Stimulated activated naive CD4-positive, alpha-beta T cell (primary cell): ENCODE measurements at regions not wholly inside any gene's neighbourhood (a gene's known extent, or its start where the extent isn't known, plus 50 kb on each side); places are given as distances from the start of the nearest gene placed in this dataset.

Experiments used
- DNase-seq, 6 experiments: peaks; one replicate each; lab custom pipeline; 2025; lab: John Stamatoyannopoulos, UW

- DNase-seq: no peak
Observed at GRCh38 chr4:1572964-1573720, 111.0 kb downstream of the FAM53A start.

DNA sequence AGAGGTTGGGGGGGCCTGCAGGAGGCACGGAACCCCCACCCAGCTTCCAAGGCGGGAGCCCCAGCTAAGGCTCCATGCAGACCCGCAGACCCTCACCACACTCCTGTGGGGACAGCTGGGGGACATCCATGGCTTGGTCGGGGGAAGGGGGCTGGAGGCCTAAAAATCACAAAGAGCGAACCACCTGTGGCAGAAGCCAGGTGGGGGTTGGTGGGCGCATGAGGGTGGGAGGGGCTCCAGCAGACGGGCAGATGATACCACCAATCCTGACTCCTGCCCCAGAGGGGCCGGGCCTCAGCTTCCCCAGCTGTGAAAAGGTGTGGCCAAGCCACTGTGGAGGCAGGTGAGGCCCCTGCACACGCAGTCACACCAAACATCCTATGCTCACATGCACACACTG is 111.6 kb downstream of the FAM53A start:
- no peak for DNase-seq

GRCh38 chr4:1572010-1572385 is 112.1 kb downstream of the FAM53A start:
- no peak for DNase-seq

- DNase-seq: no peak
Observed at GRCh38 chr4:1571165-1572009, 112.7 kb downstream of the FAM53A start.

GRCh38 chr4:1570291-1571164 is 113.6 kb downstream of the FAM53A start:
- DNase-seq: no peak

GRCh38 chr4:1569461-1570151 is 114.5 kb downstream of the FAM53A start:
- no peak for DNase-seq

DNA sequence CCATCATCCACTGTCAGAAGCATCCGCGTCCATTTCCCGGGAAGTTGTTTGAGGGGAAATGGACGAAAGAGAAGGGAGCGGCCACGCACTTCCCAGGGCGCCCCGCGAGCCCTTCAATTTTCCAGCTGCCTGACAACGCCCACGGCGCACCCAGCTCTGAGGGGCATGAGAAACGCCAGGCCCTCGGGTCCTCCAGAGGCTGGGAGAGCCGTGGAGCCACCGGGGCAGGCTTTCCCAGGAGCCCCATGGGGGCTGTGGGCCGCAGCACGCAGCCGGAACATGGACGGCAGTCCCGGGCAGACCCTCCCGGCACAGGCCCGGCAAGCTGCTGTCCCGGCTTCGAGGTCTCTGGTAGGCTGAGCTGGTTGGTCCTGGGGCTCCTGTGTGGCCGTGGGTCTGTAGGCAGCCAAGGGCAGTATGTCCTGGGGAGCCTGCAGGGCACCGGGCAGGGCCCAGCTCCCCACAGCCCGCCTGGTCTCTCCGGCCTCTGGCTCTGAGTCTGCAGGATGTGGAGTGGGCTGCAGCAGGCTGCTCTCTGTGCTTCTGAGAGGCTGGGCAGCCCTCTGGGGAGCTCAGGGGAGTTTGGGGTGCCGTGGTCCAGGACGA is 115.2 kb downstream of the FAM53A start:
- DNase-seq: no peak

- DNase-seq: no peak
Observed at GRCh38 chr4:1567808-1568581, 116.1 kb downstream of the FAM53A start.

DNA sequence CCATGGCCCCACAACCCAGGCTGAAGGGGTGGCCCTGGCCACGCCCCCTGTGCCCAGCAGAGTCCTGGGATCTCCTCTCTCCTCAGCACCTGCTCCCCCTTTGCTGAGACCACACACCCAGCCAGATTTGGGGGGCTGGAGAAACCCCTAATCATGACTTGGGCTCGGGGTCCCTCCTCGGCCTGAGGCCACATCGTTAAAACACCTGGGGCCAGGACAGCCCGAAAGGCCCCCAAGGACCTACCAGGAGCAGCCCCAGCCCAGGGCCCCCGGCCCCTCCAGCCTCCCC is 116.7 kb downstream of the FAM53A start:
- no peak for DNase-seq

- no peak for DNase-seq
Observed at GRCh38 chr4:1566838-1567518, 117.1 kb downstream of the FAM53A start.

GRCh38 chr4:1566301-1566837 is 117.7 kb downstream of the FAM53A start:
- DNase-seq: peak in 3 of 6 experiments; percentile 9 to 21 (median 19)

DNA sequence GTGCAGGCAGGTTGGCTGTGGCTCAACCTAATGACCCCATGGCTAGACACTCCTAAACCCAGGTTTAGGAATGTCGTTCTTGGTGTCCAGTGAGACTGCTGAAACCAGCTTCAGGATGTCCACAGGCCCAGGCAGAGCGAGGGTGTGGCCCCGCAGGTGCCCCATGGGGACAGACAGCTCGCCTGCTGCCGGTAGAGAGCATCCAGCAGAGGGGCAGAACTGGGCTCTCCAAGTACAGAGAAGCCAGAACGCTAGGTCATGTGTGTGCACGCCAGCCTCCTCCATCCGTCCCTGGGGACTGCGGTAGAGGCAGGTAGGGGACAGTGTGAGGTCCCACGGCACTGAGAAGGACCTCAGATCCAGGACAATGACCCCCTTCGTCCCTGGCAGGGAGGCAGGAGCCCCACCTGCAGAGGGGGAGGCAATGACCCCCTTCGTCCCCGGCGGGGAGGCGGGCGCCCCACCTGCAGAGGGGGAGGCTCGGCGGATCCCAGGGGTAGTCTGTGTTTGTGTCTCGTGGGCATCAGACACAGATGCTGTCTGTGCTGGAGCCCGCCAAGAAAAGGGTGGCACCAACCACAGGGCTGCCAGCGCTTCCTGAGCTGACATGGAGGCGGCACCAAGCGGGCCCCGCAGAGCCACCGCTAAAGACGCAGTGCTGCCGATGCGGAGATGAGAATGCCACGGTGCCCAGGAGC is 118.4 kb downstream of the FAM53A start:
- DNase-seq: peak in 1 of 6 experiments; percentile 47

DNA sequence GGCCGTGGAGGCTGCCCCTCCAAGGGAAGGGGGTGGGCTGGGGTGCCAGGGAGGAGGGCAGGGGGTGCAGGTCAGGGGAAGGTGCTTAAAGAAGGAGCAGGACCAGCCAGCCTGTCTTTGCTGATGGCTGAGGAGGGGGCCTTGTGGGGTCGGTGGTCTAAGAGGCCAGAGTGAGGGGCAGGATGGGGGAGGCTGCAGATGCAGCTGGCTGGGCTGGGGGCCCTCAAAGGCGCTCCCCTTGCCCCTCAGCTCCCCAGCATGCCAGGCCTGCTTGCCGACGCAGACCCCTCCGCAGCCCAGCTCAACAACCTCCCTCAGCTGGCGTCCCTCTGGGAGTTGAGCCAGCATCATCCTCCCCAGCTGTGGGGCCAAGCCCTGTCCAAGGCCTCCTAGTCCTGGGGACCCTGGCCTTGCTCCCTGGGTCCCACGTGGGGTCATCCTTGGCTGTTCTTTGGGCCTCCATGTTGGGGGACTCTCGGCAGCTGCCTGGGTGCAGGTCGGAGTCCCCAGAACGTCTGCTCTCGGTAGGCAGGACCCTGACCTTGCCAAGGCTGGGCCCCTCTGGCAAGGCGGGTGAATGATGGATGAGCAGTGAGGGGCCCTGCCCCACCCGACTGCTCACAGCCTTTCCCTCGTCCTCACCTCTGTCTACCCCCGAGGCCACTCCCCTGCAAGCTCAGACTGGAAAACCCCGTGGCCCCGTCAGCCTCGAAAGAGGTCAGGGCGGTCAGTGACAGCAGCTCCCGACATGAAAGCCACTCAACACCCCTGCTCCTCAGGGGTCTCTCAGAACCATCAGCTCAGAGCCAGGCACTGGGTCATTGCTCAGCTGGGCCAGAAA is 119.4 kb downstream of the FAM53A start:
- no peak for DNase-seq

DNA sequence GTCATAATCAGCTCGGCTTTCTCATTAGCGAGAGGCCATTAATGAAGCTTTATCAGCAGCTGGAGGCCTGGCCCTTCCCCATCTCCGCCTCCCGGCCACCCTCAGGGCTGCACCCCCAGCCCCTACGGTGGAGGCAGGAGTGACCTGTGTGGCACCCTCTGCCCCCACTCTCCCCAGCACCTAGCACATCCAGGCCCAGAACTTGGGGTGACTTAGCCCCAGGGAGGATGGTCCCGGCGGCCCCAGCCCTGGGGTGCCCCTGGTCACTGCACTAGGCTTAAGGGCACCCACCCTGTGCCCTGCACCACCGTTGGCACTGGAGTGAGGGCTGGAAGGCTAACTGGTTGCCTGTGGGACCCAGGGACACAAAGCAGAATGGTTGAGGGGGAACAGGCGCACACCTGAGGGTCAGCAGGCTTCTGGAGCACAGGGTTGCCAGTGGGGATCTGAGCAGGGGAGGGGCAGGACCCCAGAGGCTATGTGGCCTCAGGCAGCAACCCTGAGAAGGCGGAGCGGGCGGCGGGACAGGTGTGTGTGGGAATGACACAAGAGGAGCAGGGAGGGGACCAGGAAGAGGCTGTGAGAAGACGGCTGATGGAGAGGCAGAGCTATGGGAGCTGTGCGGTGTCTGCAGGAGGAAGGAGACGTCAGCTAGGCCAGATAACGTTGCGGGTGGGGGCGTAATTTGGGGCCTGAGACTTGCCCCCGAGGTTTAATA is 120.2 kb downstream of the FAM53A start:
- DNase-seq: no peak

DNA sequence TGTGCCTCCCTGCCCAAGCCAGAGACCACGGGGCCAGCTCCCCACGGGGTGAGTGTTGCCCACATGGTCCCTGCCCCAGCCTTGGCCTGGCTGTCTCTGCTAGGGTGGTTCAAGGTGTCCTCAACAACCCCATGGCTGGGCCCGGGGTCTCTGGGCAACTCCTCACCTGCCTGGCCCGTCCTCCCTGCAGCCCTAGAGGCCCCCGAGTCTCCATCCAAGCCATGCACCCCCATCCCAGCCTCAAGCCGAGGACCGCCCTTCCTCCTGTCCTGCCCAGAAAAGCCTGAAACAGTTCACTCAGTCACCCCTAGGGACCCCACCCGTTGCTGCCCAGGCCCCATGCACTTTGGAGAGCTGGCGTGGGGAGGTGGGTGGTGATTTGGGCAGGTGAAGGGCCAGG is 120.9 kb downstream of the FAM53A start:
- DNase-seq: no peak

- DNase-seq: no peak
Observed at GRCh38 chr4:1562771-1563170, 121.3 kb downstream of the FAM53A start.

DNA sequence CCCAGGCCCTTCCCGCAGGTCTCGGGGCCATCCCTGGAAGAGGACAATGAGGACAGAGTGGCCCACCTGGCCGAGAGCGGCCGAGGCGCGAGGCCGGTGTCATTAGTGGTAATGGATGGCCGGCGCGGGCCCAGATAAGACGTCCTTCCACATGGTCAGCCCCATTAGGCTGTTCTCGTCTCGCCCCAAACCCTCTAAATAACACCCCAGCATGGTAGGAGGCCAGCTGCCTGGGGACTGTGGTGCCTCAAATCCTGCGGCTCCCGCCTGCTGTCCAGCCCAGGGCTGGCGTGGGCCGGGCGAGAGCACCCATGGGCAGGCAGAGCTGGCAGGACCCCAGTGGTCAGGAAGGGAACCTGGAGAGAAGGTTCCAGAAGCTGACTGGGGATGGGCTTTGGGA is 121.7 kb downstream of the FAM53A start:
- DNase-seq: no peak
